Central memory CD4-positive, alpha-beta T cell (primary cell): ENCODE measurements at regions not wholly inside any gene's neighbourhood (a gene's known extent, or its start where the extent isn't known, plus 50 kb on each side); places are given as distances from the start of the nearest gene placed in this dataset.

Source experiments
- DNase-seq: peaks from one replicate; pipeline ENCODE4 v3.0.0; 2022

DNA sequence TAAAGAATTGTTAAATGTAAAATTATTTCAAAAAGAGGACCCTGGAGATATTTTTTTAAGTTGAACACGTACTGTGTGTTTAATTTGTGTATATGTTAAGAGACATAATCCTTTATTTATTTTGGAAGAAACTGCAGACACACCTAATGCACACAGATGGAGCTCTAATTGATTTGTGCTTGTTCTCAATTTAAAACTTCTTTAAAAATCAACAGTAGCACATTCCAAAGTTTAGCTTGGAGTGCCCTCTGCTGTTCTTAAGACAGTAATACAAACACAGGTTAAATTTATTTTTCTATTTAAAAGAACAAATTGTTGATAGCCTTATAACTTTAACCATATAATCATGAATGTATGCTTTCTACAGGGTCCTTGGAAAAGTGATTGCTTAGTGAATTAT is 277.6 kb upstream of the ADAMTS16 start:
- DNase-seq: no peak

- no peak for DNase-seq
Measured at GRCh38 chr5:4866131-4866659, 273.9 kb upstream of the ADAMTS16 start.

GRCh38 chr5:4866817-4867216 is 273.3 kb upstream of the ADAMTS16 start:
- no peak for DNase-seq

DNA sequence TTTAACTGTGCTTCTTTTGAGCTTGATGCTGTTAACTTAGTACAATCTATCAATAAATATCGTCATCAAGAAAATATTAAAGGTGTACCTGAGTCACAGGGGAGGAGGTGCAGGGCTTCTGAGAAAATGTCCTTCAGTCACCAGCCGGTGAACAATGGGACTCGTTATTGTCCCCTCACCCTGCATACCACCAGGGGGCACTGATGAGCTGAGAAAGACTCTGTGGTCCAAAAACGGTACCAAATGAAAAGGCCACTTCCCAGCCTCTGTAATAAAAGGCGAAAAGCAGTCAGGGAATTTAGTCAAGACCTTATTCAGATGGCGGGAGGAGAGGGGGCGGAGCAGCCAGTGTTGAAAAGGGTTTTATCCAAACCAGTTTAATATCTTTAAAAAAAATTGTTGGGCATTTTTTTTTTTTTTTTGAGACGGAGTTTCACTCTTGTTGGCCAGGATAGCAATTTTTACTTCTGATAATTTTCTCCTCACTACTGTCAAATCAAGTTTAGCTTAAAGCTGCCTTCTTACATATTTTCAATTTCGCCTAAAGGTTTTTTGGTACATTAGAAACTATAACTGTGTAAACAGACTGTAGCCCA is 271.9 kb upstream of the ADAMTS16 start:
- DNase-seq: no peak

- no peak for DNase-seq
Measured at GRCh38 chr5:4873652-4874051, 266.5 kb upstream of the ADAMTS16 start.

DNA sequence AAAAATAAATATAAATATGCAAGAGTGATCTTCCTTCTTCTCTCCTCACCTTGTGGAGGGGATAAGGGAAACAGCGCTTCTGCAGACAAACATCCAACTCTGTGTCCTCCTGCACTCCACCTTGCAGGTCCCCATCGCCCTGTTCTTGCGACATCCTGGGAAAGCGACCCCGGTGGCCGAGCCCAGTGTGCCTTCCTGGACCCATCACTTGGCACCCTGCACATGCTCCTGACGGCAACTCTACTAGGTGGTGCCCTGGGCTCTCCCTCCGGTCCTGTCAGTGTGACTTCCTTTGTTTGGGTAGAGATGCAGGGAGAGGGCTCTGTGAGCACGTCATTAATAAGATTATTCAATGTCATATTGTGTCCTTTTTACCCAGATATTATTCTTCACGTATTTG is 266.0 kb upstream of the ADAMTS16 start:
- no peak for DNase-seq

GRCh38 chr5:4875942-4876341 is 264.2 kb upstream of the ADAMTS16 start:
- DNase-seq: no peak

GRCh38 chr5:4876804-4877203 is 263.3 kb upstream of the ADAMTS16 start:
- no peak for DNase-seq

GRCh38 chr5:4877579-4877978 is 262.6 kb upstream of the ADAMTS16 start:
- DNase-seq: no peak

GRCh38 chr5:4879075-4879474 is 261.1 kb upstream of the ADAMTS16 start:
- DNase-seq: no peak

GRCh38 chr5:4879693-4880303 is 260.3 kb upstream of the ADAMTS16 start:
- no peak for DNase-seq

- DNase-seq: no peak
Measured at GRCh38 chr5:4880304-4880741, 259.8 kb upstream of the ADAMTS16 start.

GRCh38 chr5:4881366-4882002 is 258.6 kb upstream of the ADAMTS16 start:
- DNase-seq: no peak

DNA sequence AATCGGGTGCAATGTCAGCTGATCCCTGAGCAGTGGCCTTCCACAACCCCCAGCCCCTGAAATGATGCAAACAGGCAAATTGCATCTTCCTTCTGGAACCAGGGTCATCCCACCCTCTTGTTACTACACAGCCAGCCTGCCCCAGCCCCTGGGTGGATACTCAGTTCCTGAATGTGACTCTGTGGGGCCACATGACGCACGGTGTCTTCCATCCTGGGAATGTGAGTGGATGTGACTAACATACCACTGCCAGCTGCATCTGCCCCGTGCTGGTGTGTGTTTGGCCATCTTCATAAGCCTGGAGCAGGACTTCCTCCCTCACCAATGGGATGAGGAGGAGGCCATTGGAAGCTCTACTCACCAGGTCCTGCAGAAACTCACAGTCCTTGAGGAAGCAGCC is 257.9 kb upstream of the ADAMTS16 start:
- DNase-seq: no peak

DNA sequence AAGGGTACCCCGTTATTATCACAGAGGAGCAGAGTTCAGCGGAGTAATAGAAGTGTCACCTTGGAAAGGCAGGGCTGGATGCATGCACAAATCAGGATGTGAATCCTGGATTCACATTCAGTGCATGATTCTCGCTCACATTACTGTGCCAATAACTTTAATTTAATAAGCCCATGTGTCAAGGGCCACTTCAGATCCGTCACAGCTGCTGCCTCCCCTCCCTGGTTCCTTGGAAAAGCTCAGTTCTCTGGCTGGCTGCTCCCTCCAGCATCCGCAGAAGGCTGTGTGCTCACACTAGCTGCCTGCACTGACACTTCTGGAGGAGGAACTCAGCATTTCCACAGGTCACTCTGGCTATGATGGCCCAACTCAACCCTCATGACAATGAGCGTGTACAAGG is 256.8 kb upstream of the ADAMTS16 start:
- DNase-seq: no peak

GRCh38 chr5:4893063-4893744 is 246.9 kb upstream of the ADAMTS16 start:
- DNase-seq: no peak

- DNase-seq: no peak
Measured at GRCh38 chr5:4896328-4896727, 243.8 kb upstream of the ADAMTS16 start.

GRCh38 chr5:4901305-4901811 is 238.8 kb upstream of the ADAMTS16 start:
- no peak for DNase-seq

DNA sequence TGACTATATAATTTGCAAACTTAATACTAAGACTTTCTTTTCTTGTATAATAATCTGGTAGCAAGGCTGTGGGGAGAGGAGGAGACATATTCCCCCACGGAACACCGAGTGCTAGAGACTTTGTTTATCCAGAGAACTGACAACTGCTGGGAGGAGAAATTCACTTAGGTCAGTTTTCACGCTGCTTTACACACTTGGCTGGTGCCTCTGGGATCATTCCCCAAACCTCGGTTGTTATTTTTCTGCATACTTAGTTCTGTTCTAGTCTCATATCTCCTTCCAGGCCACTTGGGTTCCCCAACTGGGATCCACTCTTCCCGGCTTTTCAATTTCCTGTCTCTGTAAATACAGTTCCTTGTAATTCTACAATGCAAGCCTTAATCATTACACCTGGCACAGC is 238.2 kb upstream of the ADAMTS16 start:
- DNase-seq: no peak

GRCh38 chr5:4905674-4906520 is 234.2 kb upstream of the ADAMTS16 start:
- no peak for DNase-seq

DNA sequence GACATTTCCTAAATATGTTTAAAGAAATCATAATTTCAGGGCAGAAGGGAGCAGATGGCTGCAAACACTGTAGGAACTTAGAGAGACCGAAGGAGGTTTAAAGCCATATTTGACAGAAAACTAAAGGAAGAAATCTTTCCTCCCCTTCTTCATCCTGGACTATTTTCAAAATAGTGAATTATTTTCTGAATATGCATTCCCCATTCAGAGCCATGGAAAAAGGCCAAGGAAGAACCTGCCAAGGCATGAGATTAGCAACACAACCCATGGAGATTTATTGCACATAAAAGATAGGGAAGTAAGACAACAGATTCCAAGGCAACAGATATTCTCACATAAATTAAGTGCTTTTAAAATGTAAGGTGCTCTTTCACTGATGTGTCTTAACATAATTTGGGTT is 233.3 kb upstream of the ADAMTS16 start:
- DNase-seq: no peak

DNA sequence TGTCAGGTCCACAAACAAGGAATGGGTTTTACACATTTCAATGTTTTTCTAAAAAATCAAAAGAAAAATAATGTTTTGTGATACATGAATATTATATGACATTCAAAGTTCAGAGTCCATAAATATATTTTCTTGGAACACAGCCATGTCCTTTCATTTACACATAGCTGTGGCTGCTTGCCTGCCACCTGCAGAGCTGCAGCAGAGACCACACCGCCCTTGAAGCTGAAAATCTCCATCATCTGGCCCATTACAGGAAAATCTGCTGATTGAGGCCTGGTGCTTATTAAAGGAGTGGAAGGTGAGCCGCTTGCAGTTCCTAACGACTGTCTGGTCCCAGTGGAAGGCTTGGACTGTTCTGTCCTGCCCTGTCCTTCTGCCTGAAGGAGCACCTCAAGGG is 232.6 kb upstream of the ADAMTS16 start:
- no peak for DNase-seq

DNA sequence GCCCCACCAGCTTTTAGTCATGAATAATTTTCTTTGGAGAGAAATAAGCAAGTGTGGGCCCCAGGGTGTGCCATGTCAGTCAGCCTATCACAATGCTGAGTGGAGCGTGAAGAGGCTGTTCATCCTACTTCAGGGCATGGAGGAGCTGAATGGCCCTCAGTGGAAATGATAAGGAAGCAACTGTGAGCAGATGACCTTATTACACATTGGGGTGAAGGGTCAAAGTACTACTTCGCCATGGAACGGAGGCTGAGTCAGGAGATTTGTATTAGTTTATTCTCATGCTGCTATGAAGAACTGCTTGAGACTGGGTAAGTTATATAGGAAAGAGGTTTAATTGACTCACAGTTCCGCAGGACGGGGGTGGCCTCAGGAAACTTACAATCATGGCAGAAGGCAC is 231.0 kb upstream of the ADAMTS16 start:
- DNase-seq: no peak
